Bronchial epithelial cell (primary cell): ENCODE measurements at regions not wholly inside any gene's neighbourhood (a gene's known extent, or its start where the extent isn't known, plus 50 kb on each side); places are given as distances from the start of the nearest gene placed in this dataset.

Source experiments
- DNase-seq: peaks from one replicate; pipeline ENCODE4 v3.0.0-alpha.2; 2010; ENCODE audit warnings: low read depth
- FAIRE-seq: peaks from 2 replicates; lab custom pipeline; 2011; peaks lifted over from hg19 to GRCh38; lab: Jason Lieb, UNC
- H3K27me3 ChIP-seq: 2 replicates; pipeline ENCODE4 v1.5.1; 2011; ENCODE audit warnings: low read length; ENCODE audit not compliant: control insufficient read depth, insufficient read depth
- H3K36me3 ChIP-seq: 2 replicates; pipeline ENCODE4 v1.5.1; 2011; ENCODE audit warnings: low read length; ENCODE audit not compliant: control insufficient read depth, insufficient read depth
- H3K4me3 ChIP-seq: 2 replicates; pipeline ENCODE4 v1.5.1; 2011; ENCODE audit warnings: mild to moderate bottlenecking, low read depth, low read length, control low read depth
- TF ChIP-seq, protein P1 (sequence below): IDR thresholded peaks from 2 replicates; pipeline ENCODE4 v1.5.1; 2011; ENCODE audit warnings: mild to moderate bottlenecking, moderate library complexity, low read length, control low read depth, inconsistent platforms; ENCODE audit not compliant: insufficient read depth, severe bottlenecking

DNA sequence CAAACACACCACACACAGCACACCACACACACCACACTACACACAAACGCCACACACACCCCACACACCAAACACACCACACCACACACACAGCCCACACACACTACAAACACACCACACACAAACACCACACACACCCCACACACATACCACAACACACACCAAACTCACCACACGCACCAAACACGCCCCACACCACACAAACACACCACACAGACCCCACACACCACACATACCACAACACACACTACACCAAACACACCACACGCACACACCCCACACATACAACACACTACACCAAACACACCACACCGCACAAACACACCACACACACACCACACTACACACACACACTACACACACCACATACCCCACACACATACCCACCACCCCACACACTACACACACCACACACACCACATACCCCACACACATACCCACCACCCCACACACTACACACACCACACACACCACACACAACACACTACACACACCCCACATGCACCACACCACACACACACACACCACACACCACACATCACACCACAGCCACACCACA, 151.2 kb downstream of the ERCC6L2 start:
- FAIRE-seq (peak; percentile 94), DNase-seq (no peak)
- H3K27me3 ChIP-seq, result peaks cover 28% of the 10 kb centered on the region
- no peaks in the 10 kb centered on the region for H3K36me3 ChIP-seq
- TF ChIP-seq, protein P1, sequence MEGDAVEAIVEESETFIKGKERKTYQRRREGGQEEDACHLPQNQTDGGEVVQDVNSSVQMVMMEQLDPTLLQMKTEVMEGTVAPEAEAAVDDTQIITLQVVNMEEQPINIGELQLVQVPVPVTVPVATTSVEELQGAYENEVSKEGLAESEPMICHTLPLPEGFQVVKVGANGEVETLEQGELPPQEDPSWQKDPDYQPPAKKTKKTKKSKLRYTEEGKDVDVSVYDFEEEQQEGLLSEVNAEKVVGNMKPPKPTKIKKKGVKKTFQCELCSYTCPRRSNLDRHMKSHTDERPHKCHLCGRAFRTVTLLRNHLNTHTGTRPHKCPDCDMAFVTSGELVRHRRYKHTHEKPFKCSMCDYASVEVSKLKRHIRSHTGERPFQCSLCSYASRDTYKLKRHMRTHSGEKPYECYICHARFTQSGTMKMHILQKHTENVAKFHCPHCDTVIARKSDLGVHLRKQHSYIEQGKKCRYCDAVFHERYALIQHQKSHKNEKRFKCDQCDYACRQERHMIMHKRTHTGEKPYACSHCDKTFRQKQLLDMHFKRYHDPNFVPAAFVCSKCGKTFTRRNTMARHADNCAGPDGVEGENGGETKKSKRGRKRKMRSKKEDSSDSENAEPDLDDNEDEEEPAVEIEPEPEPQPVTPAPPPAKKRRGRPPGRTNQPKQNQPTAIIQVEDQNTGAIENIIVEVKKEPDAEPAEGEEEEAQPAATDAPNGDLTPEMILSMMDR, result no peak
- H3K4me3 ChIP-seq, result no peak overlapping the region

DNA sequence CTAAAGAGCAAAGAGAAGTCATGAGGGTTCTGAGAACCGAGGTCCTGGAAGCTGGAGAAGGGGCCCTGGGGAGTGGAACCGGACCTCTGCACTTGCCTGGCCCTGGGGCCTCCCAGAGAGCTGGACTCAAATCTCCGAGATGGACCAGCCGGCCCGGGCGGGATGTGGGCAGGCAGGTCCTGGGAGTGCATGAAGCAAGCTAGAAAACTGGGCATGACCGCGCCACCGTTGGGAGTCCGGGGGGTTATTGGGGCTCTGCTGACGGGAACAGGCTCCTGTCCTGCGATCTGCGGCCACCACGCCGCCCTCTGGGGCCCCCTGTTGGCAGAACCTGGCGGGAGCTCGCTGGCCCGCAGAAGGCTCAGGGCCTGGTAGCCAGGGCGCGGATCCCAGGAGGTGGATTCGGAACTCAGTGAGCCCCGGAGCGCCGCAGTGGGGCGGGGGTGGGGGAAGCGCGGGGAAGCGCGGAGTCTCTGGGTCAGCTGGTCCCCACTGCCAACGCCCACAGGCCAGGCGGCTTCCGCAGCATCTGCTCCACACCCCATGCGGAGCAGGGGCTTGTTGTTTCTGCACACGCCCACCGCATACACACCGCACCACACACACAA, 150.6 kb downstream of the ERCC6L2 start:
- Histone ChIP-seq H3K36me3 (no peaks in the 10 kb centered on the region), H3K27me3 (peaks cover 28% of the 10 kb centered on the region), H3K4me3 (no peak overlapping the region)
- FAIRE-seq (no peak), DNase-seq (no peak)
- TF ChIP-seq, protein P1, result no peak

DNA sequence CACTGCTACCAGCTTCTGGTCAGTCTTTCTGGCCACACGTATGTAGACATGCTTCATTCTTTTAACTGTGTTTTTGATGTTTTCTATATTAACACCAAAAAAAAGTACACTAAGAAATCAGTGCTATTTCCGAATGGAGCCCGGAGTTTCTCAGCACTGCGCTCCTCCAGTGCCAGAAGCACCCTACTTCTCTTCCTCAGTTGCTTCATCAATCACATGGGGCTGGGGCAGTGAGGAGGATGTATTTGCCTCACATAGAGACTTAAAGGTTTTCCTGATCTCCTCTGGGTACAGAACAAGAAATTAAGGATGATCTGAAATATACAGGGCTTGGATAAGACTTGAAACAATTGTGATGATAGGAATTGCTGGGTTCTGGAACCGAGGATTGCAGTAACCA, 148.0 kb downstream of the ERCC6L2 start:
- H3K36me3 ChIP-seq, result no peaks in the 10 kb centered on the region
- peaks cover 32% of the 10 kb centered on the region for H3K27me3 ChIP-seq
- FAIRE-seq (no peak), DNase-seq (no peak)
- no peak overlapping the region for H3K4me3 ChIP-seq
- TF ChIP-seq, protein P1, result no peak

- H3K4me3 ChIP-seq, result no peak overlapping the region
- TF ChIP-seq, protein P1, result no peak
- no peaks in the 10 kb centered on the region for H3K36me3 ChIP-seq
- DNase-seq (no peak), FAIRE-seq (no peak)
- peaks cover 28% of the 10 kb centered on the region for H3K27me3 ChIP-seq
Measured at GRCh38 chr9:96022445-96023051, 147.1 kb downstream of the ERCC6L2 start.

DNA sequence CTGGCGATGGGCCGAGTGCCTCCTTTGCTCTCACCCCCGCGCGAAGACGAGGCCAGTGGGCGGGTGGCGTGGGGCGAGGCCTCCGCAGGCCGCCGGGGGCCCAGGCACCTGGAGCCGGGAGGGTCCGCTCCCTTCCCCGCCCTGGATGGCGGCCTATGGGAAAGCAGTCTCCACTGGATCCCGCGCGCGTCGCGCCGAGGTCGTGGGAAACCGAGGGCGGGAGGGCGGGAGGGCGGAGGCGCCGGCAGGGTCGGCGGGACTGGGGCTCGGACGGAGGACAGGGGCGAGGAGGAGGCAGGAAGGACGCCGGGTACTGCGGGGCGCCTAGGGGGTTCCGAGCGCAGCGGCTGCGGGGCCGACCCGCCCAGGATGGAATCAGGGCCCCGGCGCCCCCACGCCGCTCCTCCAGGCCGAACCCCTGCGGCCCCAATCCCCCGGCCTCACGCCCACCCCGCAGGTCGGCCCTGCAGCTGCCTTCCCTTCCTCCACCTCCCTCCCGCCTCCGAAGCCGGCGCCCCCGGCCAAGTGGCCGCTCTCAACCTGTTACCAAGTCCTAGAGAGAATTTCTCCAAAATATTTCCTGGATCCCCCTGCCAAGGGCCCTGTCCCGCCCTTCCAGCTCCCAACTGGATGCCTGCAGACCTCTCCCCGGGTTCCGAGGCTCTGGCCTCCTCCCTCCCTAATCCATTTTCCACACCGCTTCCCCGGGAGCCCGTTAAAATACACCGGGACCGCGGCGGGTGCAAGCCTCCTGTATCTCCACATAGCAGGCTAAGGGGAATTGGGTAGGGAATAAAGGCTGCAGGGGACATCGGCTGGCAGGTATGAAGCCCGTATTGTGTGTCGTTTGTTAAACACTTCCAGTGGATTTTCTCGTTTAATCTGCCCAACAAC, 146.3 kb downstream of the ERCC6L2 start:
- Histone ChIP-seq H3K27me3 (peaks cover 28% of the 10 kb centered on the region), H3K4me3 (peak overlapping the region; percentile 31), H3K36me3 (no peaks in the 10 kb centered on the region)
- TF ChIP-seq, protein P1, result no peak
- DNase-seq (no peak), FAIRE-seq (no peak)
